ENCODE measurements at regions not wholly inside any gene's neighbourhood (a gene's known extent, or its start where the extent isn't known, plus 50 kb on each side); places are given as distances from the start of the nearest gene placed in this dataset.
A peak's percentile ranks its signal among the peaks of the same experiment; 100 is the strongest.

GRCh38 chr12:87841935-87842334 lies 187.3 kb downstream of the C12orf50 start:
- no peak for DNase-seq (ENCODE audit: low read depth)

- DNase-seq (ENCODE audit: low read depth): no peak
These were observed 193.0 kb downstream of the C12orf50 start for GRCh38 chr12:87836190-87836589.

GRCh38 chr12:87828382-87828973 lies 200.7 kb downstream of the C12orf50 start:
- no peak for DNase-seq (ENCODE audit: low read depth)

GRCh38 chr12:87827638-87828264 lies 201.4 kb downstream of the C12orf50 start:
- DNase-seq (ENCODE audit: low read depth): no peak

GRCh38 chr12:87822923-87823322 lies 206.3 kb downstream of the C12orf50 start:
- DNase-seq (ENCODE audit: low read depth): no peak

GRCh38 chr12:87820524-87821202 lies 208.5 kb downstream of the C12orf50 start:
- DNase-seq (ENCODE audit: low read depth): peak; percentile 87

- DNase-seq (ENCODE audit: low read depth): no peak
These were observed 210.8 kb downstream of the C12orf50 start for GRCh38 chr12:87818441-87818840.

- no peak for DNase-seq (ENCODE audit: low read depth)
These were observed 213.2 kb downstream of the C12orf50 start for GRCh38 chr12:87815771-87816585.

GRCh38 chr12:87814625-87815024 lies 214.6 kb downstream of the C12orf50 start:
- no peak for DNase-seq (ENCODE audit: low read depth)

GRCh38 chr12:87813476-87814234 lies 215.5 kb downstream of the C12orf50 start:
- DNase-seq (ENCODE audit: low read depth): peak; percentile 79

- DNase-seq (ENCODE audit: low read depth): no peak
These were observed 216.5 kb downstream of the C12orf50 start for GRCh38 chr12:87812681-87813080.

- no peak for DNase-seq (ENCODE audit: low read depth)
These were observed 217.2 kb downstream of the C12orf50 start for GRCh38 chr12:87812030-87812429.

- DNase-seq (ENCODE audit: low read depth): no peak
These were observed 219.3 kb downstream of the C12orf50 start for GRCh38 chr12:87809916-87810315.

GRCh38 chr12:87807086-87807485 lies 222.1 kb downstream of the C12orf50 start:
- DNase-seq (ENCODE audit: low read depth): no peak

- DNase-seq (ENCODE audit: low read depth): no peak
These were observed 222.9 kb downstream of the C12orf50 start for GRCh38 chr12:87806310-87806709.

GRCh38 chr12:87804386-87804785 lies 224.8 kb downstream of the C12orf50 start:
- no peak for DNase-seq (ENCODE audit: low read depth)

GRCh38 chr12:87802721-87803011 lies 226.5 kb downstream of the C12orf50 start:
- no peak for DNase-seq (ENCODE audit: low read depth)

GRCh38 chr12:87801860-87802720 lies 227.1 kb downstream of the C12orf50 start:
- DNase-seq (ENCODE audit: low read depth): no peak

- no peak for DNase-seq (ENCODE audit: low read depth)
These were observed 232.2 kb downstream of the C12orf50 start for GRCh38 chr12:87796961-87797516.

GRCh38 chr12:87795555-87795954 lies 233.6 kb downstream of the C12orf50 start:
- DNase-seq (ENCODE audit: low read depth): no peak

GRCh38 chr12:87794854-87795253 lies 234.3 kb downstream of the C12orf50 start:
- DNase-seq (ENCODE audit: low read depth): no peak

All from non-pigmented ciliary epithelial cell (primary cell).